ENCODE measurements at regions not wholly inside any gene's neighbourhood (a gene's known extent, or its start where the extent isn't known, plus 50 kb on each side); places are given as distances from the start of the nearest gene placed in this dataset.
"Not testable (repeated sequence)": the region's sequence is repeated elsewhere in the genome, so short reads cannot be mapped to it uniquely, and the experiment has no call there.

DNA sequence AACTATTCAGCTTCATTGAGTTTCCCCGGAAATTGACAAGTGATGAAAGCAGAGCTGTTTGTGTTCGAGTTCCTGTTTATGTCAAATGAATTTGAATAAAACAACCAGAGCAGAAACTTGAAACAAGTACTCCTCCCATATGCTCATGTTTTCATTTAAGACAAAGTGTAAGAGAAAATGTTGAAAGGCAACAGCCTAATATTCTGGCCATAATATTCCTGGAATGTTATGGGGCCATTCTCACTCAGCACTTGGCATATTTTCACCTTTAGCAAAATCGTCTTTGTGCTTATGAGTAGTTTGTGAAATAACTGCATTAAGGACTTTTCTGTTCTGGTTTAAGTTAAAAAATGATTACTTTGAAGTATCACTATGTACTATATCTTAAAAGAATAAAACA is 276.0 kb upstream of the FAT1 start:
- no peaks in the 10 kb centered on the region for H3K36me3 Mint-ChIP-seq (ENCODE audit: low read depth)
- peaks cover 16% of the 10 kb centered on the region for H3K9me3 Mint-ChIP-seq
- no peaks in the 10 kb centered on the region for H3K27me3 Mint-ChIP-seq (ENCODE audit: low read depth)
- H3K4me3 Mint-ChIP-seq, result no peak overlapping the region
- H3K27ac Mint-ChIP-seq, result no peak overlapping the region
- no peak for DNase-seq (ENCODE audit: low spot score)
- H3K4me1 Mint-ChIP-seq (ENCODE audit: low read depth), result no peaks in the 10 kb centered on the region

DNA sequence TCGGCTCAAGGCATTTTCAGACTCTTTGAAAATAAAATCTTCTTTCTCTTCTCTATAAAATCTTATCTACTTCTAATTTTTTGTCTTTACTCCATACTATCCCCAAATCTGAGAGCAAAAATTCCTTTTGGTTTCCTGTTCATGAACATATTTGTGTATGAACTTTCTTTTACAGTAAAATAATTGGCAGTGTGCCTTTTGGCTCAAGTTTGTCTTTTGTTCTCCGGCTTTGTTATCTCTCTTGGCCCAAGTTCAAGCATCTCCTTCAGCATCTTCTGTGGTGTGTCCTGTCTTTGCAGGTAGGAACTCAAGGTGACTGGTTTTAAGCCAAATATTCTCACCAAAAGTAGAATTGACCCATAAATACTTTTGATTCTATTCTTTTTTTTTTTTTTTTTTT is 276.6 kb upstream of the FAT1 start:
- no peak overlapping the region for H3K4me3 Mint-ChIP-seq
- no peaks in the 10 kb centered on the region for H3K36me3 Mint-ChIP-seq (ENCODE audit: low read depth)
- no peak for DNase-seq (ENCODE audit: low spot score)
- no peaks in the 10 kb centered on the region for H3K4me1 Mint-ChIP-seq (ENCODE audit: low read depth)
- peaks cover 16% of the 10 kb centered on the region for H3K9me3 Mint-ChIP-seq
- no peak overlapping the region for H3K27ac Mint-ChIP-seq
- no peaks in the 10 kb centered on the region for H3K27me3 Mint-ChIP-seq (ENCODE audit: low read depth)

DNA sequence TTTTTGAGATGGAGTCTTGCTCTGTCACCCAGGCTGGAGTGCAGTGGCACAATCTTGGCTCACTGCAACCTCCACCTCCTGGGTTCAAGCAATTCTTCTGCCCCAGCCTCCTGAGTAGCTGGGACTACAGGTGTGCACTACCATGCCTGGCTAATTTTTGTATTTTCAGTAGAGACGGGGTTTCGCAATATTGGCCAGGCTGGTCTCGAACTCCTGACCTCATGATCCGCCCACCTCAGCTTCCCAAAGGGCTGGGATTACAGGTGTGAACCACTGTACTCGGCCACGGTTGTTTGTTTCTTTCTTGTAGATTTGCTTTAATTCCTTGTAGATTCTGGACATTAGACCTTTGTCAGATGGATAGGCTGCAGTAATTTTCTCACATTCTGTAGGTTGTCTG is 278.5 kb upstream of the FAT1 start:
- H3K27ac Mint-ChIP-seq; H3K4me1 Mint-ChIP-seq (ENCODE audit: low read depth); H3K27me3 Mint-ChIP-seq (ENCODE audit: low read depth); H3K4me3 Mint-ChIP-seq; DNase-seq (ENCODE audit: low spot score); H3K36me3 Mint-ChIP-seq (ENCODE audit: low read depth): not testable (repeated sequence)
- H3K9me3 Mint-ChIP-seq, result peaks cover 12% of the 10 kb centered on the region

DNA sequence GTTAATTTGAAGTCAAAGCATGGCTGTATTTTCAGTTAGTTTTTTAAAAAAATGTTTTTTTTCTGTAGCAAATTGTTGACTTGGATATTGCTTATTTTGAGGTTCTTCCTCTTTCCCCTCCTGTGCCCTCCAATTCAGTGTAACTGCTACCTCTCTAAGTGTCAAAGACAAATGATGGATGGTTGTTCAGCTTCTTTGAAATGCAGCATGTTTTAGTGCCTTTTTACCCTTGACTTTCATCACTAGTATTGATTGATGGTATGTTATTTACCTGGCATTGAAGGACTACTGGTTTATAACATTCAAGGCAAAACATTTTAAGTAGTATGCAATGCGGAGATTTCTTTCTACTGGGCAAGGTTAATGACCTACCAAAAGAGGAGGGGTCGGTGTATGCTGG is 281.0 kb upstream of the FAT1 start:
- Mint-ChIP-seq H3K4me3 (no peak overlapping the region), H3K4me1 (ENCODE audit: low read depth) (no peaks in the 10 kb centered on the region), H3K27me3 (ENCODE audit: low read depth) (no peaks in the 10 kb centered on the region), H3K36me3 (ENCODE audit: low read depth) (no peaks in the 10 kb centered on the region), H3K27ac (no peak overlapping the region), H3K9me3 (peaks cover 13% of the 10 kb centered on the region)
- no peak for DNase-seq (ENCODE audit: low spot score)

DNA sequence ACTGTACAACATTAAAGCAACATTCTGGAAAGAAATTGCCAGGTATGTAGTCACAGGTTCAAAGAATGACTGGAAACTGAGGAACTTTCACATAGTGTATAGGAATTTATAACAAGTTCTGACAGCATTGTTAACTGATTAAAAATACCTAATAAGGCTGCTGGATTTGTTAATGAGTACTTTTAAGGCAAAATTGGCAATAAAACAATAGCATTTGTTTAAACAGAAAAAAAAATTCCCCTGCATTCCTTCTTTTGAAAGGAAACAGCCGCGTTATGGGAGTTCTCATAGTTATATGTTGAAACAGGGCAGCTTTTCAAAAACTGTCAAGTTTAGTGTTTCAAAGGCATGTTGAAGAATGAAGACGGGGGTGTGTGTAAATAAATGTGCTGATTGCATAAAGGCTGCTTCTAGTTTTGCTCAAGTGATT is 282.5 kb upstream of the FAT1 start:
- H3K36me3 Mint-ChIP-seq (ENCODE audit: low read depth), result no peaks in the 10 kb centered on the region
- DNase-seq (ENCODE audit: low spot score), result no peak

DNA sequence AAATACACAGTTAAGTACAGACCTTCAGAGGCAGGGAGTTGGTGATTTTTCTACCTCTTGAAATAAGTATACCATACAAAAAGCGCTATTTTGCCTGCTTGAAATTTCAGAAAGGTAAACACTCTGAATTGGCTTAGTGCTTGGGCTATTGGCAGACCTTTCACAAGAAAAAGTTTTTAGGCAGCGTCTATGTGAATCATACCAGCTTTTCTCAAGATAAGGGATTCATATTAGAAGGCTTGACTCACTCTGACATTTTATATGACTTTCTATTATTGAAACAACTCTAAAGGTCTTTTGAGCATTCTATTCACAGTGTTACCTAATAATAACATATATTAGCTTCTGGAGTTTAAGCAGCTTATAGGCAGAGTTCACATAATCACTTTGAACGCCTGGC is 286.4 kb upstream of the FAT1 start:
- no peak for DNase-seq (ENCODE audit: low spot score)
- Mint-ChIP-seq H3K27ac (no peak overlapping the region), H3K27me3 (ENCODE audit: low read depth) (no peaks in the 10 kb centered on the region), H3K4me3 (no peak overlapping the region), H3K9me3 (peaks cover 8% of the 10 kb centered on the region), H3K4me1 (ENCODE audit: low read depth) (no peaks in the 10 kb centered on the region), H3K36me3 (ENCODE audit: low read depth) (no peaks in the 10 kb centered on the region)

More for the DNA sequence above, 282.5 kb upstream of the FAT1 start:
- no peaks in the 10 kb centered on the region for H3K27me3 Mint-ChIP-seq (ENCODE audit: low read depth)
- no peak overlapping the region for H3K27ac Mint-ChIP-seq
- H3K9me3 Mint-ChIP-seq, result peaks cover 7% of the 10 kb centered on the region
- H3K4me1 Mint-ChIP-seq (ENCODE audit: low read depth), result no peaks in the 10 kb centered on the region
- no peak overlapping the region for H3K4me3 Mint-ChIP-seq

DNA sequence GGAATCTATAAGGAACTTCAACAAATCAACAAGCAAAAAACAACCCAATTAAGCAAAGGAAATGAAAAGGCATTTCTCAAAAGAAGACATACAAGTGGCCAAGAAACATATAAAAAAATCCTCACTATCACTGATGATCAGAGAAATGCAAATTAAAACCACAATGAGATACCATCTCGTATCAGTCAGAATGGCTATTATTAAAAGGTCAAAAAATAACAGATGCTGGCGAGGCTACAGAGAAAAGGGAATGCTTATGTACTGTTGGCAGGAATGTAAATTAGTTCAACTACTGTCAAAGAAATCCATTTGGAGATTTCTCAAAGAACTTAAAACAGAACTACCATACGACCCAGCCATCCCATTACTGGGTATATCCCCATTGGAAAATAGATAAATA is 292.4 kb upstream of the FAT1 start:
- H3K9me3 Mint-ChIP-seq, result peaks cover 12% of the 10 kb centered on the region
- H3K4me1 Mint-ChIP-seq (ENCODE audit: low read depth), result no peaks in the 10 kb centered on the region
- DNase-seq (ENCODE audit: low spot score), result no peak
- no peak overlapping the region for H3K4me3 Mint-ChIP-seq
- H3K27me3 Mint-ChIP-seq (ENCODE audit: low read depth), result no peaks in the 10 kb centered on the region
- no peak overlapping the region for H3K27ac Mint-ChIP-seq
- H3K36me3 Mint-ChIP-seq (ENCODE audit: low read depth), result no peaks in the 10 kb centered on the region

DNA sequence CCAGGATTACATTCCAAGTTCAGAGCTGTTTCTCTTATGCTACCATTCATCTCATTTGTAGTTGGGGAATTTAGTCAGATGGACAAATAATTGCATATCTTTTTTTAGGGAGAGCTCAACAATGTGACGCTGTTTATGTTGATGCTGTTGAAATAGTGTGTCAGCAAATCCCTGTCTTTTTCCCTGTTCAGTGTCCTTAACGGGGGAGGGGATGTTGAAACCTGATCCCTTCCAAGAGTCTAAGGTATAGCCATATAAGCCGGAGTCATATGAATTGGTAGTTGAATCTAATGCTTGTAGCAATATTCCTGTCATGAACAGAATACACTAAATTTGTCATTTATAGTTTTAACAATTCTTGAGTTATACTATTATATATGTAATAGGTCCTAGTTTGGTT is 293.5 kb upstream of the FAT1 start:
- H3K27me3 Mint-ChIP-seq (ENCODE audit: low read depth), result no peaks in the 10 kb centered on the region
- no peaks in the 10 kb centered on the region for H3K4me1 Mint-ChIP-seq (ENCODE audit: low read depth)
- DNase-seq (ENCODE audit: low spot score), result no peak
- H3K27ac Mint-ChIP-seq, result no peak overlapping the region
- H3K36me3 Mint-ChIP-seq (ENCODE audit: low read depth), result no peaks in the 10 kb centered on the region
- peaks cover 17% of the 10 kb centered on the region for H3K9me3 Mint-ChIP-seq
- no peak overlapping the region for H3K4me3 Mint-ChIP-seq

DNA sequence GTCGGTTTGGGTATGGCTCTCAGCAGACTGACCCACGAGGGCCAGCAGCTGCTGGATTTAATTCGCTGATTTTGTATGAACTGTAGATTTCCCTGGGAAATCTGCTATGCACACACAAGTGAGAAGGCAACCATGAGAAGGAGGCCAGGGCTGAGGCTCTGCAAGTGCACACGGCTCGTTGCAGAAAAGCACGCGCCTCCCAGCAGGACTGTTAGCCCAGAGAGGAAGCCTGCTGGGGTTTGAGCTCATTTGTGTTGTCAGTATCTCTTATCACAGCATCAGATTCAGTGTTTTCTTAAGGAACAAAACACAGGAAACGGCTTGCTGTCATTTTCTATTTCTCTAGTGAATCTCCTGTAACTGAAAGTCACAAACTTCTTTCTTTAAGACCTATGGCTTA is 296.2 kb upstream of the FAT1 start:
- DNase-seq (ENCODE audit: low spot score), result no peak
- Mint-ChIP-seq H3K4me1 (ENCODE audit: low read depth) (no peaks in the 10 kb centered on the region), H3K27ac (no peak overlapping the region), H3K9me3 (peaks cover 13% of the 10 kb centered on the region), H3K36me3 (ENCODE audit: low read depth) (no peaks in the 10 kb centered on the region), H3K27me3 (ENCODE audit: low read depth) (no peaks in the 10 kb centered on the region), H3K4me3 (no peak overlapping the region)

DNA sequence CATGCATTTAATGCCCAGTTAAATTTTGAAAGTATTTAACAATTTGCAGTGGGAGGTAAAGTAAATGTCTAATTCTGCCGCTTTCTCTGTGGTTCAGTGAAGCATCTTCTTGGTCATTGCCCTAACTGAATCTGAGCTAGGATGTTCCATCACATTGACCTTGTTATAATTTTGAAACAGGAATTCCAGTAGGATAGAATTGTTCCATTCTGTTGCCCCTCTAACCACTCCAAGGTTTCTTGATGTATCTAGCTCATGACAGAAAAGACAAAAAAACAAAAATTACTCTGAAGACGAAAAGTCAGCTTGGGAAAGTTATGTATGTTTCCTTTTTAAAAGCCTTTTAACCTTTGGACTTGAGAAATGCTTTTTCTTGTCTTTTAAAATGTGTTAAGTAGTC is 297.0 kb upstream of the FAT1 start:
- no peak for DNase-seq (ENCODE audit: low spot score)
- H3K4me1 Mint-ChIP-seq (ENCODE audit: low read depth), result no peaks in the 10 kb centered on the region
- H3K27ac Mint-ChIP-seq, result no peak overlapping the region
- no peaks in the 10 kb centered on the region for H3K27me3 Mint-ChIP-seq (ENCODE audit: low read depth)
- peaks cover 13% of the 10 kb centered on the region for H3K9me3 Mint-ChIP-seq
- H3K36me3 Mint-ChIP-seq (ENCODE audit: low read depth), result no peaks in the 10 kb centered on the region
- H3K4me3 Mint-ChIP-seq, result no peak overlapping the region

DNA sequence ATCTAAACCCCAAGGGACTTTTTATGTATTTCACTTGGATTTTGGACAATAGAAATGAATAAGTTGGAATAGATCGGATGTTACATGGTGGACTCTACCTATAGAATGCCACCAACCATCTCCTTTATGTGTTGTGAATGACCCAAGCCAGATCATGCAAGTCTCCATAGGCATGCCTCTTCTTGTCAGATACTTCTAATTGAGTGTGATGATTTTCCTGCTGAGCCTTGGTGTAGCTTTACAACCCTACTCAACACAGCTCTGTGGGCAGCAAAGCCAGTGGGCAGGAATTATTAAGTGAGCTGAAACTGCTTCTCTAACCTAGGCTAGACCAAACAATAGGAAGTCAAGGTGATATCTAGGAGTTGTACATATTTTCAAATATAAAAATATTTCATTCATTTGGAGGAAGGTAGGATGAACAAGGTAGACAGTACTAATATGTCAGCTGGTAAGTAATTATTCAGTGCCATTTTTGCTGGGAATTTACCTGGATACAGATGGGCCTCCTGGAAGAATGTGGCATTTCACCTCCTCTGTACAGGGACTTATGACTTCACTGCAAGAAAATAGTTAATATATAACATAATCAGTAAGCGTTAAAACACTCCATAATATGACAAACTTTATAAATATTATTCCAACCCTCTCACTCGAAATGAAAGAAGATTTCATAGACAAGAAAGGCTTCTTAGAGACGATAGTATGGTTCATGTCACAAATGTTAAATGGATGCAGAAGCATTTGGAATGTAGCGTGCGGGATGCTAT is 298.0 kb upstream of the FAT1 start:
- Mint-ChIP-seq H3K4me1 (ENCODE audit: low read depth) (no peaks in the 10 kb centered on the region), H3K4me3 (no peak overlapping the region), H3K27me3 (ENCODE audit: low read depth) (no peaks in the 10 kb centered on the region), H3K27ac (no peak overlapping the region), H3K36me3 (ENCODE audit: low read depth) (no peaks in the 10 kb centered on the region), H3K9me3 (peaks cover 16% of the 10 kb centered on the region)
- DNase-seq (ENCODE audit: low spot score), result no peak

DNA sequence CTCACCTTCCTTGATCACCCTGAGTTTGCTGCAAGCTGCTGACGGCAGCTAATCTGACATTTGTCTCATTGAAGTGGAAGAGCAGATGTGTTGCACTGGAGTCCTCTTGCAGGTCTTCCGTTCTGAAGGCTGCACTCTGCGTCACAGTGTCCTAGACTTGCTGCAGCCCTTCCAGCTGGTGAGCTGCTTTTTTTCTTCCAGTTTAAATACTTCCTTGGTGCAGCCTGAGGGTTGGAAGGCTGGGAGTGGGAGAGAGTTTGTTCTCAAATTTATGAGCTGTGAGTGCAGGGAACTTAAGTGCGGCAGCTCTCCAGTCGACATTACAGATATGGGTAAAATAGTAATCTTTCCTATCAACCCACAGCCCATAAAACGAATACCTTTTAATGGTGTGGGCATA is 303.6 kb upstream of the FAT1 start:
- DNase-seq (ENCODE audit: low spot score), result no peak
- H3K36me3 Mint-ChIP-seq (ENCODE audit: low read depth), result no peaks in the 10 kb centered on the region
- H3K4me1 Mint-ChIP-seq (ENCODE audit: low read depth), result no peaks in the 10 kb centered on the region
- no peak overlapping the region for H3K4me3 Mint-ChIP-seq
- H3K9me3 Mint-ChIP-seq, result peaks cover 30% of the 10 kb centered on the region
- no peak overlapping the region for H3K27ac Mint-ChIP-seq
- no peaks in the 10 kb centered on the region for H3K27me3 Mint-ChIP-seq (ENCODE audit: low read depth)

DNA sequence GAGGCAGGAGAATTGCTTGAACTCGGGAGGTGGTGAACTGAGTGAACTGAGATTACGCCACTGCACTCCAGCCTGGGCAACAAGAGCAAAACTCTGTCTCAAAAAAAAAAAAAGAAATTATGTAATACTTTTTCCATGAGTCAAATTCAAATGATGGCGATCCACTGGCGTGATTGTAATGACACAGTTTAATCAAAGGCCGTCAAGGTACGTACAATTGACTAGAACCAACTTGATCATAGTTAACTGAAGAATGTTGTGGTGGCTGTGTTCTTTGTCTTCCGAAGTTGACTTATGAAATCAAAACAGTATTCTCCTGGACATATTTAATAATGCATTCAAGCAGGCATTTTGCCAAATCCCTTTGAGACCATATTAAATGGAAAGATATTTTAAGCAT is 318.6 kb upstream of the FAT1 start:
- Mint-ChIP-seq H3K9me3 (peaks cover 18% of the 10 kb centered on the region), H3K27ac (no peak overlapping the region), H3K36me3 (ENCODE audit: low read depth) (no peaks in the 10 kb centered on the region), H3K4me1 (ENCODE audit: low read depth) (no peaks in the 10 kb centered on the region), H3K4me3 (no peak overlapping the region), H3K27me3 (ENCODE audit: low read depth) (no peaks in the 10 kb centered on the region)
- DNase-seq (ENCODE audit: low spot score), result no peak

DNA sequence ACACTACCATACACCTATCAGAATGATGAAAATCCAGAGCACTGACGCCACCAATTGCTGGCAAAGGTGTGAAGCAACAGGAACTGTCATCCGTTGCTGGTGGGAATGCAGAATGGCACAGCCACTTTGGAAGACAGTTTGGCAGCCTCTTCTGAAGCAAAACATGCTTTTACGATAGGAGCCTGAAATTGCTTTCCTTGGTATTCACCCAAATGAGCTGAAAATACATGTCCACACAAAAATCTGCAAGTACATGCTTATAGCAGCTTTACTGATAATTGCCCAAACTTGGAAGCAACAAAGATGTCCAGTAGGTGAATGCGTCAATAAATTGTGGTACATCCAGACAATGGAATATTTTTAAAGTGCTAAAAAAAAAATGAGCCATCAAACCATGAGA is 322.8 kb upstream of the FAT1 start:
- no peak overlapping the region for H3K4me3 Mint-ChIP-seq
- no peaks in the 10 kb centered on the region for H3K27me3 Mint-ChIP-seq (ENCODE audit: low read depth)
- DNase-seq (ENCODE audit: low spot score), result no peak
- H3K27ac Mint-ChIP-seq, result no peak overlapping the region
- H3K36me3 Mint-ChIP-seq (ENCODE audit: low read depth), result no peaks in the 10 kb centered on the region
- H3K4me1 Mint-ChIP-seq (ENCODE audit: low read depth), result no peaks in the 10 kb centered on the region
- peaks cover 20% of the 10 kb centered on the region for H3K9me3 Mint-ChIP-seq

DNA sequence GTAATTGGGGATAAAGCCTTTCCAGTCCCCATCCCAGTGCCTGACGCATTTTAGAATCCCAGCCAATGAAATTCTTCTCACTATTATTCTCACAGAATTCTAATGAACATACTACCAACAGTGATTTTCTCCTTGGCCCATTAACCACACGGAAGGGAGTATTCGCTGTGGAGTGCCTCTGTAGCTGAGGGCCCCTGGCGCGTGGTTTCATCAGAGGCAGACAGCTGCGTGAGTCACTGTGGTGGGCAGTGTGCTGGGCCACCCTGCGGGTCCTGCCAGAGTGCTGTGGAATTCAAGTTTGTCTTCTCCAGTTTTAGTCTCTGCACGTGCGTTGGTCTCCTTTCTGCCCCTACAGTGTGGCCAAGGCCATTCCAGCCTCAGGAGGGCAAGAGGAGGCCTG is 335.4 kb upstream of the FAT1 start:
- DNase-seq (ENCODE audit: low spot score), result no peak
- H3K4me1 Mint-ChIP-seq (ENCODE audit: low read depth), result no peaks in the 10 kb centered on the region
- H3K36me3 Mint-ChIP-seq (ENCODE audit: low read depth), result no peaks in the 10 kb centered on the region
- H3K27ac Mint-ChIP-seq, result no peak overlapping the region
- peaks cover 17% of the 10 kb centered on the region for H3K9me3 Mint-ChIP-seq
- no peak overlapping the region for H3K4me3 Mint-ChIP-seq
- H3K27me3 Mint-ChIP-seq (ENCODE audit: low read depth), result no peaks in the 10 kb centered on the region

Data from T-helper 2 cell treated with Interferon-gamma antibody and Interleukin-4, amounts not matched to agents 5 μg/mL and 100 μg/mL, for 36 hours (primary cell).